ENCODE measurements at regions not wholly inside any gene's neighbourhood (a gene's known extent, or its start where the extent isn't known, plus 50 kb on each side); places are given as distances from the start of the nearest gene placed in this dataset.

DNA sequence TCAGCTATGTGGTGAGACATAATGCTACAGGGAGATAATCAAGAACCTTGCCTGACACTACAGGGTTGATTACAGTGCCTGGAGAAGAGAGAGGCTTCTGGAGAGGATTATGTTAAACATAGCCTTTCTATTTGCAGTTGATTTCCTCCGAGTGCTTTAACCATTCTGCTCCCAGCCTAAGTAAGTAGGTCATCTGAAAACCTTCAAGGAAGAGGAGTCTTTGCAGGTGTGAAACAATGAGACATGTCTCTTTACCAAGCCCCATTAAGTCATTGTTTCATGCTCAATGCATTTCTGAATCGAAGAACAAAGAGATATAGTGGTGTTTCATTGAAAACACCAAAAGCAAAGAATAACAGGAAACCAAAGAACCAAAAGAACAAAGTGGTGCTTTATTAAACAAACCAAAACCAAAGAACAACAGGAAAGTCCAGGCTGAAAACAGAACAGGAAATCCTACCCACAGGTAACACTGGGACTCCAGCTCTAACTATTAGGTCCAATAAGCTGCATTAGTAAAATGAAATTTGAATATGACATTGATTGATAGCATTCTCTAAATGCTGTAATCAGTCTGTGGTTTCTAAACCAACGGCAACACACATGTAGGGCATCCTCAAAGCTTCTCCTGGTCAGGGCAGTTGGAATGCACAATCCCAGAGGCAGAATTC, 113.3 kb upstream of the SPATA31D4 start:
- TF ChIP-seq, protein P1, sequence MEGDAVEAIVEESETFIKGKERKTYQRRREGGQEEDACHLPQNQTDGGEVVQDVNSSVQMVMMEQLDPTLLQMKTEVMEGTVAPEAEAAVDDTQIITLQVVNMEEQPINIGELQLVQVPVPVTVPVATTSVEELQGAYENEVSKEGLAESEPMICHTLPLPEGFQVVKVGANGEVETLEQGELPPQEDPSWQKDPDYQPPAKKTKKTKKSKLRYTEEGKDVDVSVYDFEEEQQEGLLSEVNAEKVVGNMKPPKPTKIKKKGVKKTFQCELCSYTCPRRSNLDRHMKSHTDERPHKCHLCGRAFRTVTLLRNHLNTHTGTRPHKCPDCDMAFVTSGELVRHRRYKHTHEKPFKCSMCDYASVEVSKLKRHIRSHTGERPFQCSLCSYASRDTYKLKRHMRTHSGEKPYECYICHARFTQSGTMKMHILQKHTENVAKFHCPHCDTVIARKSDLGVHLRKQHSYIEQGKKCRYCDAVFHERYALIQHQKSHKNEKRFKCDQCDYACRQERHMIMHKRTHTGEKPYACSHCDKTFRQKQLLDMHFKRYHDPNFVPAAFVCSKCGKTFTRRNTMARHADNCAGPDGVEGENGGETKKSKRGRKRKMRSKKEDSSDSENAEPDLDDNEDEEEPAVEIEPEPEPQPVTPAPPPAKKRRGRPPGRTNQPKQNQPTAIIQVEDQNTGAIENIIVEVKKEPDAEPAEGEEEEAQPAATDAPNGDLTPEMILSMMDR (IDR thresholded peaks at IDR 0.05), result no peak
- TF ChIP-seq TEAD4 (CRISPR knock-in tag; IDR thresholded peaks at IDR 0.05), result no peak
- TF ChIP-seq, protein P2, sequence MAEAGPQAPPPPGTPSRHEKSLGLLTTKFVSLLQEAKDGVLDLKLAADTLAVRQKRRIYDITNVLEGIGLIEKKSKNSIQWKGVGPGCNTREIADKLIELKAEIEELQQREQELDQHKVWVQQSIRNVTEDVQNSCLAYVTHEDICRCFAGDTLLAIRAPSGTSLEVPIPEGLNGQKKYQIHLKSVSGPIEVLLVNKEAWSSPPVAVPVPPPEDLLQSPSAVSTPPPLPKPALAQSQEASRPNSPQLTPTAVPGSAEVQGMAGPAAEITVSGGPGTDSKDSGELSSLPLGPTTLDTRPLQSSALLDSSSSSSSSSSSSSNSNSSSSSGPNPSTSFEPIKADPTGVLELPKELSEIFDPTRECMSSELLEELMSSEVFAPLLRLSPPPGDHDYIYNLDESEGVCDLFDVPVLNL (CRISPR knock-in tag; IDR thresholded peaks at IDR 0.05; ENCODE audit: borderline replicate concordance, low read depth), result no peak
- no peak for TF ChIP-seq CREM (CRISPR knock-in tag; IDR thresholded peaks at IDR 0.05)
- TF ChIP-seq, protein P3, sequence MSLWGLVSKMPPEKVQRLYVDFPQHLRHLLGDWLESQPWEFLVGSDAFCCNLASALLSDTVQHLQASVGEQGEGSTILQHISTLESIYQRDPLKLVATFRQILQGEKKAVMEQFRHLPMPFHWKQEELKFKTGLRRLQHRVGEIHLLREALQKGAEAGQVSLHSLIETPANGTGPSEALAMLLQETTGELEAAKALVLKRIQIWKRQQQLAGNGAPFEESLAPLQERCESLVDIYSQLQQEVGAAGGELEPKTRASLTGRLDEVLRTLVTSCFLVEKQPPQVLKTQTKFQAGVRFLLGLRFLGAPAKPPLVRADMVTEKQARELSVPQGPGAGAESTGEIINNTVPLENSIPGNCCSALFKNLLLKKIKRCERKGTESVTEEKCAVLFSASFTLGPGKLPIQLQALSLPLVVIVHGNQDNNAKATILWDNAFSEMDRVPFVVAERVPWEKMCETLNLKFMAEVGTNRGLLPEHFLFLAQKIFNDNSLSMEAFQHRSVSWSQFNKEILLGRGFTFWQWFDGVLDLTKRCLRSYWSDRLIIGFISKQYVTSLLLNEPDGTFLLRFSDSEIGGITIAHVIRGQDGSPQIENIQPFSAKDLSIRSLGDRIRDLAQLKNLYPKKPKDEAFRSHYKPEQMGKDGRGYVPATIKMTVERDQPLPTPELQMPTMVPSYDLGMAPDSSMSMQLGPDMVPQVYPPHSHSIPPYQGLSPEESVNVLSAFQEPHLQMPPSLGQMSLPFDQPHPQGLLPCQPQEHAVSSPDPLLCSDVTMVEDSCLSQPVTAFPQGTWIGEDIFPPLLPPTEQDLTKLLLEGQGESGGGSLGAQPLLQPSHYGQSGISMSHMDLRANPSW (CRISPR knock-in tag; conservative IDR thresholded peaks at IDR 0.05; ENCODE audit: low read depth), result no peak
- no peak for TF ChIP-seq ZNF317 (CRISPR knock-in tag; IDR thresholded peaks at IDR 0.05; ENCODE audit: borderline replicate concordance, low read depth)
- no peak for TF ChIP-seq SP1 (CRISPR knock-in tag; conservative IDR thresholded peaks at IDR 0.05)
- TF ChIP-seq, protein P4, sequence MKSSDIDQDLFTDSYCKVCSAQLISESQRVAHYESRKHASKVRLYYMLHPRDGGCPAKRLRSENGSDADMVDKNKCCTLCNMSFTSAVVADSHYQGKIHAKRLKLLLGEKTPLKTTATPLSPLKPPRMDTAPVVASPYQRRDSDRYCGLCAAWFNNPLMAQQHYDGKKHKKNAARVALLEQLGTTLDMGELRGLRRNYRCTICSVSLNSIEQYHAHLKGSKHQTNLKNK (CRISPR knock-in tag; IDR thresholded peaks at IDR 0.05), result no peak
- TF ChIP-seq, protein P5, sequence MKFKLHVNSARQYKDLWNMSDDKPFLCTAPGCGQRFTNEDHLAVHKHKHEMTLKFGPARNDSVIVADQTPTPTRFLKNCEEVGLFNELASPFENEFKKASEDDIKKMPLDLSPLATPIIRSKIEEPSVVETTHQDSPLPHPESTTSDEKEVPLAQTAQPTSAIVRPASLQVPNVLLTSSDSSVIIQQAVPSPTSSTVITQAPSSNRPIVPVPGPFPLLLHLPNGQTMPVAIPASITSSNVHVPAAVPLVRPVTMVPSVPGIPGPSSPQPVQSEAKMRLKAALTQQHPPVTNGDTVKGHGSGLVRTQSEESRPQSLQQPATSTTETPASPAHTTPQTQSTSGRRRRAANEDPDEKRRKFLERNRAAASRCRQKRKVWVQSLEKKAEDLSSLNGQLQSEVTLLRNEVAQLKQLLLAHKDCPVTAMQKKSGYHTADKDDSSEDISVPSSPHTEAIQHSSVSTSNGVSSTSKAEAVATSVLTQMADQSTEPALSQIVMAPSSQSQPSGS (CRISPR knock-in tag; IDR thresholded peaks at IDR 0.05; ENCODE audit: borderline replicate concordance, low read depth), result no peak
- TF ChIP-seq ZNF219 (CRISPR knock-in tag; IDR thresholded peaks at IDR 0.05; ENCODE audit: borderline replicate concordance), result no peak

Measured in WTC11 (cell line).